ENCODE measurements at regions not wholly inside any gene's neighbourhood (a gene's known extent, or its start where the extent isn't known, plus 50 kb on each side); places are given as distances from the start of the nearest gene placed in this dataset.
"Not testable (repeated sequence)": the region's sequence is repeated elsewhere in the genome, so short reads cannot be mapped to it uniquely, and the experiment has no call there.

DNA sequence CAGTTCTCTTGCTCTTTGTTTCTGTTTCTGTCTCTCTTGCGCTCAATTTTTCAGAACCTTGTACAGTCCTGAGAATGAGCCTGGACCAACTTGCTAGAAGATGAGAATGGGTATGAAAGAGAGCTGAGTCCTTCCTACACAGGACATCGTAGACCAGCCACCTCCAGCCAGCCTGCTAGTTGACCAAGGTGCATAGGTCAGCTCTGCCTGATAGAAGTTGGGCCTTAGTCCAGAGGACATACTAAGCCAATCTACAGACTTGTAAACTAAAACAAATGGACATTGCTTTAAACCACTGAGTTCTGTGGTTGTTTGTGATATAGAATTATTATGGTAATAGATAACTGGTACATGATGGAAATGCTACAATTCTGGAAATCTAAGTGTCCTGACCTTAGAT is 236.4 kb upstream of the ZFP64 start:
- no peak for DNase-seq

DNA sequence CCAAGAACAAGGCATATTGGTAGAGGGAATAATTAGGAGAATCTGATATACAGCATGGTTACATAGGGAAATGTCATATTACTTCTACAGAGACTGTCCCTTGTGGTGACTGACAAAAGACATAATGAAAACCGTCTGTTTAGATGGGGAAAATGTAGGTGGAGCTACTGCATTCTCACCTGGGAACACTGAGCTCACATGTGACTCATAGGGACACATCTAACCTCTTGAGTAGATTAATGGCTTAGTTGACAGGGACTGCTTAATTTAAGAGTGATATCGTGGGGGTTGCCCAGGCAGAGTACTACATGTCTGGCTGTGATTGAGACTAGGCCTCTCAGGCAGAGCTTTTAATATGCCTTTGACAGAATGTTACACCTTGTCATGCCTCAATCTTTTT is 235.3 kb upstream of the ZFP64 start:
- no peak for DNase-seq

DNA sequence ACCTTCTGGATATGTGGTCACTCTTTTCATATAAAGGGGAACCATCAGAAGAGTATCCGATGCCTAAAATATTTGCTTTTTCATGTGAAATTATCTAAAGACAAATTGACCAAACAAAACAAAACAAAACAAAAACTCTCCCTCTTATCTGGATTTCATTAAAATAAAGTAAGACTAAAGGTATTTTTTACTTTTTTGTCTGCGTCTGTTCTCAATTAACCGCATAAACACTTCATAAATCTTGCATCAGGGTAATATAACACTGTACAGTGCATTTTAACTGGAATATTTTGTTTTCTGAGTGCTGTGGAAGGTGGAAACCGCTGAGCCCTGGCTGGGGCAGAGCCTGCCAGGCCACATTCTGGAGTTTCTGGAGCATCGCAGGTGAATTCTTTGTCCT is 234.1 kb upstream of the ZFP64 start:
- DNase-seq = no peak

DNA sequence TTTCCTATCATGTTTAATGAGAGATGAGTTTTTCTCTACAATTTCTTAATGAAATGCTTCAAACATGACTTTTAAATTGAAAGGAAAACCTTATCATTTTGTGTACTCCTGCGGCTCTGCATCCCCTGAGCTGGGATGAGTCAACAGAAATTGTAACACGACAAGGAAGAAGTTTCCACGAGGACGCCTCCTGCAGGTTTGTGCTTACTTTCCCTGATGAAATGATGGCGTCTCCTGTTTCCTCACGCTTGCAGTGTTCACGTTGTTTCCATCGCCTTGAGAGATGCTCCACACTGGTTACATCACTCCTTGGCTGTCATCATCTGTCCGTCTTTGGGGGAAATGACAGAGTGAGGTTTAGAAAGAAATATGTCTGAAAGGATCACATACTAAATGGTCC is 233.7 kb upstream of the ZFP64 start:
- DNase-seq = no peak

DNA sequence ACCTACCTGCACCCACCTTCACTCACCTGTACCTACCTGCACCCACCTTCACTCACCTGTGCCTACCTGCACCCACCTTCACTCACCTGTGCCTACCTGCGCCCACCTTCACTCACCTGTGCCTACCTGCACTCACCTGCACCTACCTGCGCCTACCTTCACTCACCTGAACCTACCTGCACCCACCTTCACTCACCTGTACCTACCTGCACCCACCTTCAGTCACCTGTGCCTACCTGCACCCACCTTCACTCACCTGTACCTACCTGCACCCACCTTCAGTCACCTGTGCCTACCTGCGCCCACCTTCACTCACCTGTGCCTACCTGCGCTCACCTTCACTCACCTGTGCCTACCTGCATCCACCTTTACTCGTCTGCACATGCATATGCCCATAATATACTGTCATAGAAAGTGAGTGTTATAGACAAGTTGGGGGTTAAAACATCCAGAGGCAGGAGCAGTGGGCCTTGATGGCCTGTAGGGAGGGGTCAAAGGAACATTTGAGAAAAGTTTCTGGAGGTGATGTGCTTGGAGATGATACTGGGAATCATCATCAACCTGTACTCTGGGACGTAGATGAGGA is 232.9 kb upstream of the ZFP64 start:
- not testable (repeated sequence) for DNase-seq

DNA sequence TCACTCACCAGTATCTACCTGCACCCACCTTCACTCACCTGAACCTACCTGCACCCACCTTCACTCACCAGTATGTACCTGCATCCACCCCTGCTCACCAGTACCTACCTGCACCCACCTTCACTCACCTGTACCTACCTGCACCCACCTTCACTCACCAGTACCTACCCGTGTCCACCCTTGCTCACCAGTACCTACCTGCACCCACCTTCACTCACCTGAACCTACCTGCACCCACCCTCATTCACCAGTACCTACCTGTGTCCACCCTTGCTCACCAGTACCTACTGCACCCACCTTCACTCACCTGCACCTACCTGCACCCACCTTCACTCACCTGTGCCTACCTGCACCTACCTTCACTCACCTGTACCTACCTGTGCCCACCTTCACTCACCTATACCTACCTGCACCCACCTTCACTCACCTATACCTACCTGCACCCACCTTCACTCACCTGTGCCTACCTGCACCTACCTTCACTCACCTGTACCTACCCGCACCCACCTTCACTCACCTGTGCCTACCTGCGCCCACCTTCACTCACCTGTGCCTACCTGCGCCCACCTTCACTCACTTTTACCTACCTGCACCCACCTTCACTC is 232.1 kb upstream of the ZFP64 start:
- DNase-seq = not testable (repeated sequence)

DNA sequence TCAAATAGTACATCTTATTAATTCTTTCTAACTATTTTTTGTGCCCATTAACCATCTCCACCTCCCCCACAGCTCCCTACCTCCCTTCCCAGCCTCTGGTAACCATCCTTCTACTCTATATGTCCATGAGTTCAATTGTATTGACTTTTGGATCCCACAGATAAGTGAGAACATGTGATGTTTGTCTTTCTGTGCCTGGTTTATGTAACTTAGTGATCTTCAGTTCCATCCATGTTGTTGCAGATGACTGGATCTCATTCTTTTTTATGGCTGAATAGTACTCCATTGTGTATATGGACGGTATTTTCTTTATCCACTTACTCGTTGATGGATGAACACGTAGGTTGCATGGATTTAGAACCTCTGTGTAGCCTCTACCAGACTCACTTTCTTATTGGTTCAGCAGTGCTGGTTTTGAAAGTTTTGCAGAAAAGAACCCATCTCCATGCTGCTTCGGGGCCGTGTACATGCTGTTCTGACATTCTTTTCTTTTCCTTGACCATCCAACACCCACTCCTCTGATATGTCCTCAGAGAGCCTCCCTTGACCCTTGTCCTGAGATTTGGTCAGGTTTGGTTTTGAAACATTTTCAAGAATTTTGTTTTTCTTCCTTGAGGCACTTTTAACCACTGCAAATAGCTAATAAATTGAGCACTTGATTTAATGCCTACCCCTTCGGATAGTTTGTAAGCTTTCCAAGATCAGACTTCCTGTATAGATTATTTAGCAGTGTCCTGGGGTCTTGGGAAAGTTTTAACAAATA is 231.2 kb upstream of the ZFP64 start:
- DNase-seq = peak; percentile 48

DNA sequence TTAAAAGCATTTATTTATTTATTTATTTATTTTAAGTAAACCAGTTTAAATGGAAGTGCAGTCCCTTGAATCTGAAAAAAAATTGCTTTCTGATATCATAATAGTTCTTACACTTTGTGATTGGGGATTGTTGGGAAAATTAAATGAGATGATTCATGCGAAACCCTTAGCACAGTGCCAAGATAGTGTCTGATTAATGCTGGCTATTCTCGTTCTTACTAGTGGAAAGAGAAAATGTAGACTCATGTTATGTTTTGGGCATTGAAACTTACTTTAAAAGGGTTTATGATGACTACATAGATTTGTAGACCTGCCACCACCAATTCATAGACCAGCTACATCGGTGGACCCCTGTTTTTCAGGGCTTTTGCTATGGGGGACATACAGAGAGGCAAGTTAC is 229.2 kb upstream of the ZFP64 start:
- no peak for DNase-seq

DNA sequence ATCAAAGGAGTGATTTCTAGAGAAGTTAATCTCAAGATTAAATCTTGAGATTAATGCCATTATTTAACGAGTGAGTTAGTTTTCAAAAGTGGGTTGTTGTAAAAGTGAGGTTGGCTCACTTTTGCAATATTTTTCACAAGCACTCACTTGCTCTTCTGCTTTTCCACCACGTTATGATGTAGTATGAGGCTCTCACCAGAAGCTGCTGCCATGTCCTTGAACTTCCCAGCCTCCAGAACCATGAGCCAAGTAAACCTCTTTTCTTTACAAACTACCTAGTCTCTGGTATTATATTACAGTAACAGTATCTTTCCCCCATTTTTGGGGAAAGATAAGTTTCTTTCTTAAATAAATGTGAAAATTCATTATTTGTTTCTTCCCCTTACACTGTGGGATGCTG is 227.6 kb upstream of the ZFP64 start:
- DNase-seq = no peak

DNA sequence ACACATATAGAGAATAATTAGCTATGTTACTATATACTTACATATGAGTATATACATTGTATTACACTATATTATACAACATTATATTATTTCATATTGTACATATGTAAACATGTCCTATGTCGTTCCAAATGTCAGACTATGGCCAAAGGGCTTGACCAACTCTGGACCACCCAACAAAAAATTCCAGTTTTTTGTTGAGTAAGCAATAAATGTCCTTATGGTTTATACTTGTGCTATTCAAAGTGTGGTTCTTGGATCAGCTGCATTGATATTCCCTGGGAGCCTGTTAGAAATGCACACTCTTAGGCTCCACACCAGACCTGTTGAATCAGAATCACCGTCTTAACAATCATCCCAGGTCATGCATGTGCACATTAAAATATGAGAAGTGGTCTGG is 225.4 kb upstream of the ZFP64 start:
- DNase-seq = no peak

DNA sequence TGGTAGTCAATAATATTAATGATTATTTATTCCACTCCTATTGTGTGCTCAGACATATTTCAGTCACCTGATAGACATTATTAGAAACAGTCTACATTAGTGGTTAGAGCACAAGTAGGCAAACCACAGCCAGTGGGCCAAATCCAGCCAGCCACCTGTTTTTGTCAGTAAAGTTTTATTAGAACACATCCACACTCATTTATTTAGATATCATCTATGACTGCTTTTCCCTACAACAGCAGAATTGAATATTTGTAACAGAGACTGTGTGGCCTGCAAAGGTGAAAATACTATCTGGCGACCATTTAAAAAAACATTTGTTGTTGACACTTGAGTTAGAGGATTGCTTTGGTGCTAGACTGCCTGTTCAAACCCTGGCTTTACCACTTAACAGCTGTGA is 220.0 kb upstream of the ZFP64 start:
- DNase-seq = no peak

DNA sequence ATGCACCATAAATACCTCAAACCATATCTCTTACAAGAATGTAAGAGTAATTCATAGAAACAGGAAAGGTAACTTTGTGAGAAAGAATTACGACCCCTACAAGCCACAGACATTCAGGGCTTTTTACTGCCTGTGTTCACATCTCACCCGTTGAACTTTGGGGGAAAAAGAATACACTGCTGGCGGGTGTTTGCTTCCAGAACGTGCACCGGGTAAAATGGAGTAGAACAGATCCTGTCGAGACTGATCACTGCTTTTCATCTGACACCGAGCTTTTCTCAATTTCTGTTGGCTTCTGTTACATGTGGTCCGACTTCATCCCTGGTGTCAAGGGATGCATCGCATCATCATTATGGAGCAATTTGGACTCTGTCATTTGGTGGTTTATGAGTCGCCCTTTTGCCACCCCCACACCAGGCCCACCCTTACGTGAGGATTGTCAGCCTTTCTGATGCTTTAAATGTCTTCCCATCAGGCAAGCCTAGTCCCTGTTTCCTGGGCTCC is 219.2 kb upstream of the ZFP64 start:
- no peak for DNase-seq

DNA sequence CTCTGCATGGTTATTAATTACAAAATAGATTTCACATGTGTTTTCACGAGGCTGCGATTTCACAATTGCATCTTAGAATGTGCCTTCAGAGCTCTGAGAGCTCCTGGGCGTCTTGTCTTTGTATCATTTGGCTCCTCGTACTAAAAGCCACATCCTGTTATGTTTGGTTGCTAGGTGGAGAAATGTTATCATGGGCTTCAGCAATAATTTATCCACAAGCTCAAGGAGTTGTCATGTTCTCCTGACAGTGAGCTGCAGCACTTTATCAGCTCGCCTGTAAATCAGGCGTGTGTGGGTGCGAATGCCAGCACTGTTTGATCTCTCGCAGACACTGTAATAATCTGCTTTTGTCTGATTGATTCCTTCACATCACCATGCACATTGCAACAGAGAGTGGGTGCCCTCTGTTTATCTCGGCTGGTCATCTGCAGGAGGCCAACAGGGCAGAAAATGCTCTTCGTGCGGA is 218.6 kb upstream of the ZFP64 start:
- DNase-seq = no peak

DNA sequence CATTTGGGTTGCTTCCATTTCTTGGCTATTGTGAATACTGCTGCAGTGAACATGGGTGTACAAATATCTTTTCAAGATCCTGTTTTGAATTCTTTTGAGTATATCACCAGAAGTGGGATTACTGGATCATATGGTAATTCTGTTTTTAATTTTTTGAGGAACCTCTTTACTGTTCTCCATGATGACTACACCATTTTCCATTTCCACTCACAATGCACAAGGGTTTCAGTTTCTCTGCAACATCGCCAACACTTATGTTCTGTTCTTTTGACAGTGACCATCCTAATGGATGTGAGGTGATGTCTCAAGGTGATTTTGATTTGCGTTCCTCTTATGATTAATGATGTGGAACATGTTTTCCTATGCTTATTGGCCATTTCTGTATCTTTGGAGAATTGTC is 214.4 kb upstream of the ZFP64 start:
- DNase-seq = no peak

DNA sequence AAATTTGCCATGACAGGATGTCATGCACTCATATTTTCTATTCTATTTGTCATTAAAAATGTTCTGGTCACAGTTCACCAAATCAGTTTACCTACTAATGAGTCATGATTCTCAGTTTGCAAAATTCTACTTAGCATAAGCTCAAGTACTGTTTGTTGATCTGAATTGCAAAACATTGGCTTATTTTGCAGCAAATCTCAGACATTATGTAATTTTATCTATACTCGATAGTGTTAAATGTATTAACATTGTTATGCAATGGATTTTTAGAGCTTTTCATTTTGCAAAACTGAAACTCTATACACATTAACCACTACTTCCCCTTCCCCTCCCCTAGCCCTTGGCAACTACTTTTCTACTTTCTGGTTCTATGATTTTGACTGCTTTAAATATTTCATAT is 213.8 kb upstream of the ZFP64 start:
- no peak for DNase-seq

DNA sequence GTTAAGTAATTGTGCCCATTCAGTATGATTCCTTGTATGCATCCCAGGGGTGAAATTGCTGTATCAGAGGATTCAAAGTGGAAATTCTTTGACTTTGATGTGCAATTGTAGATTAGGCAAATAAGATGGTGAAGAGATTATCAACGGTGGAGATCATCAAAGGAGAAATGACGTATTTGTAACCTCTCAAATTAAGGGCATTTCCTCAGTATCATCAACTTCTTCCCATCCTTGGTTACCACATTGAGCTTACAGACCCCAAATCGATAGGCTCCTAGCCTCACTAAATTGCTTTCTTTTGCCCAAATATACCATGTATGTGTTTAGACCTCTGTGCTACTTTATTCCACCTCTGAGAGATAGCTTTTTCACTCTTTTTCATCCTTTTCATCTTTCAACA is 213.1 kb upstream of the ZFP64 start:
- DNase-seq = no peak

DNA sequence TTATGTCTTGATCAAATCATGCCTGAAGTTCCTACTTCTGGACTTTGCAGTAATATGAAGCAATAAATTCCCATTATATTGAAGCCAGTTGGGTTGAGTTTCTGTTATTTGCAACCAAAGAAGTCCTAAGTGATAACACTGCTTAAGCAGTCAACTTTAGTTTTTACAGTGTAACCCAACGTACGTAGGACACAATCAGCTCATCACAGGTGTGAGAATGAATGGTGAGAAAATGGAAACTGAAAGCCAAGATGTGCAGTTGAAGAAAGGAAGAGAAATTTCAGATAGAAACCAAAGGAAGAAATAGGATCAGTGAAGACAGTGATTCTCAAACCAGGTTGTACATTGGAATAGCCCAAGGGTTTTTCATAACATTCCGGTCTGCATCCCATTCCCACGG is 211.4 kb upstream of the ZFP64 start:
- DNase-seq = no peak

DNA sequence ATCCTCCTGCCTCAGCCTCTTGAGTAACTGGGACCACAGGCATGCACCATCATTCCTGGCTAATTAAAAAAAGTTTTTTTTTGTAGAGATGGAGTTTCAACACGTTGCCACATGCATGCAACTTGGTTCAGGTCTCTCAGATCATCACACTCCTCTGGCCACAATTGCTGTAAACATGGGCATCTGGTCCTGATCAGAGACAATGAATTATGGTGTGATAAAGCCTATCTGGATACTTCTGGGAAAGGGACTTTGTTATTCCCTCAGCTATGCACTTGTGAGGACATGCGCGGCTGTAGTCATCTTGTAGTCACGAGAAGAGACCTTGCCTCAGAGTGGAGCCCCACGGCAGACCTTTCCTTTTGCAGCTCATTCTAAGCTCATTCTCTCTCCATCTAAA is 210.9 kb upstream of the ZFP64 start:
- DNase-seq = no peak

DNA sequence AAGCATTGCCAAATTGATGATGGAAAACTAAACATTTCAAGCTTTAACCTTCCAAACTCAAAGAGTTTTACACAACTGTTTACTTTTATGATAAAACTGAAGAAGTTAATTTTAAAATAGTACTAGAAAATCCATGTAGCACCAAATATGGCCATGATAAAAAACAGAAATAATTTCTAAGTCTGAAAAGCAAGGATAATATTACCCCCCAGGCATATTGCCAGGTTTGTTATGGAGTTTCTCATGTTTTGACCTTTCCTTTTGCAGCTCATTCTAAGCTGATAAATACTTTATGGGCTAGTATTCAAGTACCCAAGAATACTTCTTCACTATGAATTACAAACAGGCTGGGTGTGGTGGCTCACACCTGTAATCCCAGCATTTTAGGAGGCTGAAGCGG is 209.9 kb upstream of the ZFP64 start:
- no peak for DNase-seq

DNA sequence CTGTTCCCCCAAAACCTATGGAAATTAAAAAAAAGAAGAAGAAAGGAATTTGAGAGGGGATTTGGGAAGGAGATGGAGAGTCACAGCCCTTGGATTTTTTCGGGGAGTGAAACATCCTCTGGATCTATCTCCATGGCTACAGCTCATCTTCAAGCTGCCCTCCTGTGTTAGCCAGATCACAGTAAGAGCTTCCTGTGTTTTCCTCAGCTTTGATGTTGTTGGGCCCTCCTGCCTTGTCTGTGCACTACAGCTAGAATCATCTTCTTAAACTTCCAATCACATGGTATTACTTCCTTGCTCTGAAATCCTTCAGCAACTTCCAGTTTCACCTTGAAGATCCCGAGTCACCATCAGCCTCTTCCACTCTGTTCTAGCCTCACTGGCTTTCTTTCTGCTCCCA is 207.8 kb upstream of the ZFP64 start:
- DNase-seq = no peak

DNA sequence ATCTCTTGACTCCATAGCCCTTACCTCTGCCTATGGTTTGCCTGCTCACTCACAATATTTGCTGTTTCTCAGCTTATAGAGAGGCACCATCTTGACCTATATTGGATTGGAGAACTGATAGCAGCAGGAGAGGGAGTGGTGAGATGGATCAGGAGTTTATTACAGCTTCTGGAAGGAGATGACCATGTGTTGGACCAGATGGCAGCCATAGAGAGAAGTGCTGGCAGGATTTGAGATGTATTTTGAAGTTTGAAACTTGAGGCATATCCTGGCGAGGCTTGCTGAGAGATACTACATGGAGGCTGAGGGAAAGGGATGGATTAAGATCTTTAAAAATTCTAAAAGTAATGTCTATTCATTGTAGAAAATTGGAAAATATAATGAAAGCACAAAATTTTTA is 198.0 kb upstream of the ZFP64 start:
- DNase-seq = no peak

DNA sequence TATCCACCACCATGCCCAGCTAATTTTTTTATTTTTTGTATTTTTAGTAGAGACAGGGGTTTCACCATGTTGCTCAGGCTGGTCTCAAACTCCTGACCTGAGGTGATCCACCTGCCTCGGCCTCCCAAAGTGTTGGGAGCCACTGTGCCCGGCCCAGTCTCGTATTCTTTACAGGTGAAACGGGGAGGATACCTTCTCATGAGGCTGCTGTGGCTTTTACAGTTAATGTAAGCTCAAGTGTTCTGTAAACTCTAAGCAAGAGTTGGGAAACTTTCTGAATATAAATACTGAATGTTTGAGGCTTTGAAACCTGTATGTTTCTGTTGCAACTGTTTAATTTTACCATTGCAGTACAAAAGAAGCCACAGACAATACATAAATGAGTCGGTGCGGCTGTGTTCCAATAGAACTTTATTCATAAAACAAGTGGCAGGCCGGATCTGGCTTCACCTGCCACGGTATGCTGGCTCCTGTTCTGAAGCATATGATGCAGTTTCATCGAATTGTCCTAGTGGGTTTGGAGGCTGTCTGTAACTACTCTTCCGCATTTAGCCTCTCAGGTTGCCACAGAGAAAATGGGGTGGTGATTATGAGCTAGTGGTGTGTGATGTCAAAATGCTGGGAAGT is 192.5 kb upstream of the ZFP64 start:
- no peak for DNase-seq

DNA sequence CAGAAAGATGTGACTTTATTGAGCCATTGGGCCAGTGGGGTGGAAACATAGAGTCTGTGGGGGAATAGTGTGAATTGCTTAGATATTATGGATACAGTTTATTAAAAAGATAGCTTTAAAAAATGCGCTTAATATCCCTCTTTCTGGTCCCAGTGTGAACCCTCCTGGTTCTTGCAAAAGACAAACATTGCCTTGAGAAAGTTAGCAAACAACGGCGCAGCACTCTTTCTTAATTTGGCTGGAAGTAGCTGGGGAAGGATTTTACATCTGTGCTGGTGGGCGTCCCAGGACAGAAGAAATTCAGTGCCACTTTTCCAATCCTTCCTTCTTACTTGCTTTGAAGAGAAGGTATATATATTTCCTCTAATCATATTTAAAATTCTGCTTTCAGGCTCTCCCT is 191.4 kb upstream of the ZFP64 start:
- DNase-seq = no peak

All from hindlimb muscle (tissue), 1 donor.